ENCODE measurements at regions not wholly inside any gene's neighbourhood (a gene's known extent, or its start where the extent isn't known, plus 50 kb on each side); places are given as distances from the start of the nearest gene placed in this dataset.

GRCh38 chr3:188047536-188047935, 106.4 kb upstream of the LPP start:
- no peak for DNase-seq (ENCODE audit: low read depth)
- no peak overlapping the region for H3K4me3 ChIP-seq (ENCODE audit: low read depth, low read length)
- TF ChIP-seq, protein P1, sequence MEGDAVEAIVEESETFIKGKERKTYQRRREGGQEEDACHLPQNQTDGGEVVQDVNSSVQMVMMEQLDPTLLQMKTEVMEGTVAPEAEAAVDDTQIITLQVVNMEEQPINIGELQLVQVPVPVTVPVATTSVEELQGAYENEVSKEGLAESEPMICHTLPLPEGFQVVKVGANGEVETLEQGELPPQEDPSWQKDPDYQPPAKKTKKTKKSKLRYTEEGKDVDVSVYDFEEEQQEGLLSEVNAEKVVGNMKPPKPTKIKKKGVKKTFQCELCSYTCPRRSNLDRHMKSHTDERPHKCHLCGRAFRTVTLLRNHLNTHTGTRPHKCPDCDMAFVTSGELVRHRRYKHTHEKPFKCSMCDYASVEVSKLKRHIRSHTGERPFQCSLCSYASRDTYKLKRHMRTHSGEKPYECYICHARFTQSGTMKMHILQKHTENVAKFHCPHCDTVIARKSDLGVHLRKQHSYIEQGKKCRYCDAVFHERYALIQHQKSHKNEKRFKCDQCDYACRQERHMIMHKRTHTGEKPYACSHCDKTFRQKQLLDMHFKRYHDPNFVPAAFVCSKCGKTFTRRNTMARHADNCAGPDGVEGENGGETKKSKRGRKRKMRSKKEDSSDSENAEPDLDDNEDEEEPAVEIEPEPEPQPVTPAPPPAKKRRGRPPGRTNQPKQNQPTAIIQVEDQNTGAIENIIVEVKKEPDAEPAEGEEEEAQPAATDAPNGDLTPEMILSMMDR (IDR thresholded peaks at IDR 0.05; ENCODE audit: insufficient read depth, low read depth, low read length): no peak

GRCh38 chr3:188049606-188050530, 104.1 kb upstream of the LPP start:
- TF ChIP-seq, protein P1 (IDR thresholded peaks at IDR 0.05; ENCODE audit: insufficient read depth, low read depth, low read length): no peak
- DNase-seq (ENCODE audit: low read depth): no peak
- H3K4me3 ChIP-seq (ENCODE audit: low read depth, low read length): no peak overlapping the region

DNA sequence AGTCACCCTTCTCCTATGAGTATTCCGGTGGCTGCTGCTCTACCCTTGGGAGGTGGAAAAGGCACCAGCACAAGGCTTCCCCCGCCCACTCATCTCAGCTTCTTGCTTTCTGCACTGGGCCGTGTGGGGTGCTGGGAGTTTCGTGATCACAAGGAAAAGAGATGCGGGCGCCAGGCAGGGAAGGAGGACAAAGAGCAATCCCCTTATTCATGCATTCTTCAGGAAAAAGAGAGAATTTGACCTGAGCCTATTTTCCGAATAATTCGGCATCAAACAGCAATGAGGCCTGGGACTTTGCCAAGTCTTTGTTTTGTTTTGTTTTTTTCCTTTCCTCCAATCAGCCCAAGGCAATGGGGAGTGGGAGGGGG, 102.2 kb upstream of the LPP start:
- DNase-seq (ENCODE audit: low read depth): peak; percentile 65
- H3K4me3 ChIP-seq (ENCODE audit: low read depth, low read length): no peak overlapping the region
- TF ChIP-seq, protein P1 (IDR thresholded peaks at IDR 0.05; ENCODE audit: insufficient read depth, low read depth, low read length): no peak

GRCh38 chr3:188052169-188053035, 101.6 kb upstream of the LPP start:
- peak; percentile 87 for DNase-seq (ENCODE audit: low read depth)
- H3K4me3 ChIP-seq (ENCODE audit: low read depth, low read length): no peak overlapping the region
- TF ChIP-seq, protein P1 (IDR thresholded peaks at IDR 0.05; ENCODE audit: insufficient read depth, low read depth, low read length): peak; percentile 48

DNA sequence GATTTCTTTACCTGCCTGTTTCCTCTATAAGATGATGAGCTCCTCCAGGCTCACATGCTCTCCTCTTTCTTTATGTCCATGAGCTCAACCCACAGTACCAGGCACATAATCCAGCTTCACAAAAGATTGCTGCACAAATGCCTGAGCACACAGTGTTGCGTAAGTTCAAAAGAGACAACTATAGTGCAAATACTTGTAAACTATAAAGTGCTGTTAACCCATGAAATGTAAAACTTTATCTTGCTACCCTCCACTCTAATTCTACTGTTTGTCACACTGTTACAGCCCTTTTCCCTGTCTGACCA, 101.0 kb upstream of the LPP start:
- DNase-seq (ENCODE audit: low read depth): peak; percentile 37
- TF ChIP-seq, protein P1 (IDR thresholded peaks at IDR 0.05; ENCODE audit: insufficient read depth, low read depth, low read length): no peak
- H3K4me3 ChIP-seq (ENCODE audit: low read depth, low read length): no peak overlapping the region

GRCh38 chr3:188053710-188054380, 100.1 kb upstream of the LPP start:
- DNase-seq (ENCODE audit: low read depth): no peak
- no peak overlapping the region for H3K4me3 ChIP-seq (ENCODE audit: low read depth, low read length)
- TF ChIP-seq, protein P1 (IDR thresholded peaks at IDR 0.05; ENCODE audit: insufficient read depth, low read depth, low read length): no peak

Measured in fibroblast of villous mesenchyme (primary cell).